Gastrocnemius medialis (tissue), 4 donors: ENCODE measurements at regions not wholly inside any gene's neighbourhood (a gene's known extent, or its start where the extent isn't known, plus 50 kb on each side); places are given as distances from the start of the nearest gene placed in this dataset.

Experiments used
- ATAC-seq, 2 donors: fragments of 150-250 bp; one replicate each; pipeline ENCODE4 v1.9.1; 2016
- DNase-seq, 2 donors: peaks; one replicate each; pipeline ENCODE4 v3.0.0-alpha.2; 2019
- H3K27ac ChIP-seq, 4 donors: fragments of 200-600 bp; sonication (generic); 1 replicate in 1 of 4; 2 replicates in 3 of 4; pipeline ENCODE4 v1.5.1; 2016 to 2018; ENCODE audit warnings: mild to moderate bottlenecking in 2 of 4, moderate library complexity in 1 of 4
- H3K27me3 ChIP-seq, 3 donors: fragments of 200-600 bp; sonication (generic) in 2 of 3; 1 replicate in 1 of 3; 2 replicates in 2 of 3; pipeline versions ENCODE4 v1.5.1 to v1.6.0; 2016 to 2019; ENCODE audit warnings: mild to moderate bottlenecking in 1 of 3, moderate library complexity in 1 of 3
- H3K36me3 ChIP-seq, 2 donors: fragments of 200-600 bp; sonication (generic) in 1 of 2; one replicate each; pipeline ENCODE4 v1.5.1; 2017 to 2018
- H3K4me1 ChIP-seq, 2 donors: fragments of 200-600 bp; sonication (generic) in 1 of 2; one replicate each; pipeline ENCODE4 v1.5.1; 2016 to 2017; ENCODE audit warnings: mild to moderate bottlenecking in 2 of 2
- H3K4me3 ChIP-seq, 4 donors: fragments of 200-600 bp; sonication (generic) in 3 of 4; 1 replicate in 1 of 4; 2 replicates in 3 of 4; pipeline ENCODE4 v1.5.1; 2016 to 2019; ENCODE audit warnings: mild to moderate bottlenecking in 2 of 4
- H3K9me3 ChIP-seq, 3 donors: fragments of 200-600 bp; sonication (generic) in 2 of 3; 1 replicate in 1 of 3; 2 replicates in 2 of 3; pipeline ENCODE4 v1.5.1; 2016 to 2019
- CTCF ChIP-seq, 5 experiments: fragments of 450-650 bp in 3 of 5; fragments of 200-600 bp in 2 of 5; sonication (generic) in 2 of 5; IDR thresholded peaks in 4 of 5; conservative IDR thresholded peaks in 1 of 5; 1 replicate in 4 of 5; 2 replicates in 1 of 5; pipeline ENCODE4 v1.5.1; 2016 to 2019; ENCODE audit warnings: antibody characterized with exemption in 5 of 5, mild to moderate bottlenecking in 3 of 5, moderate library complexity in 3 of 5
- POLR2A ChIP-seq, 2 donors: fragments of 450-650 bp; IDR thresholded peaks; one replicate each; pipeline ENCODE4 v1.6.1; 2017; ENCODE audit warnings: antibody characterized with exemption in 2 of 2, mild to moderate bottlenecking in 2 of 2, moderate library complexity in 2 of 2
- in situ Hi-C, 4 donors: fragments of 200-750 bp; cut with MboI; loops; one replicate each; pipeline versions ENCODE4 v1.15.0 to v1.8.0; 2017; ENCODE audit warnings: low sequenced_read_pairs in 4 of 4
- intact Hi-C: fragments of 100-400 bp; cut with DNase I; formaldehyde crosslinking; loops from one replicate; pipeline ENCODE4 v1.15.1; 2023; ENCODE audit warnings: low total_unique reads

GRCh38 chr7:45394117-45394708, 180.0 kb upstream of the ADCY1 start:
- Histone ChIP-seq H3K9me3 (no peaks in the 10 kb centered on the region), H3K4me1 (no peaks in the 10 kb centered on the region), H3K27me3 (no peaks in the 10 kb centered on the region), H3K36me3 (no peaks in the 10 kb centered on the region), H3K4me3 (no peak overlapping the region), H3K27ac (no peak overlapping the region)
- in situ Hi-C loops = no loop called here
- DNase-seq (no peak), ATAC-seq (no peak)
- TF ChIP-seq POLR2A (IDR thresholded peaks at IDR 0.05) = no peak
- TF ChIP-seq CTCF (IDR thresholded peaks at IDR 0.05 in 4 of 5, conservative IDR thresholded peaks at IDR 0.05 in 1 of 5) = no peak
- intact Hi-C loops = no loop called here

GRCh38 chr7:45399069-45399468, 175.1 kb upstream of the ADCY1 start:
- no peak overlapping the region for H3K27ac ChIP-seq
- no peak for ATAC-seq
- H3K9me3 ChIP-seq = no peaks in the 10 kb centered on the region
- H3K4me3 ChIP-seq = no peak overlapping the region
- H3K4me1 ChIP-seq = no peaks in the 10 kb centered on the region
- in situ Hi-C loops = no loop called here
- no peak for DNase-seq
- H3K36me3 ChIP-seq = no peaks in the 10 kb centered on the region
- TF ChIP-seq CTCF (IDR thresholded peaks at IDR 0.05 in 4 of 5, conservative IDR thresholded peaks at IDR 0.05 in 1 of 5) = no peak
- no peak for TF ChIP-seq POLR2A (IDR thresholded peaks at IDR 0.05)
- intact Hi-C loops = no loop called here
- no peaks in the 10 kb centered on the region for H3K27me3 ChIP-seq

GRCh38 chr7:45400680-45401079, 173.5 kb upstream of the ADCY1 start:
- Histone ChIP-seq H3K36me3 (no peaks in the 10 kb centered on the region), H3K27me3 (no peaks in the 10 kb centered on the region), H3K4me3 (no peak overlapping the region), H3K27ac (no peak overlapping the region), H3K4me1 (no peaks in the 10 kb centered on the region), H3K9me3 (no peaks in the 10 kb centered on the region)
- no peak for TF ChIP-seq POLR2A (IDR thresholded peaks at IDR 0.05)
- TF ChIP-seq CTCF (IDR thresholded peaks at IDR 0.05 in 4 of 5, conservative IDR thresholded peaks at IDR 0.05 in 1 of 5) = no peak
- in situ Hi-C loops (no loop called here), intact Hi-C loops (no loop called here)
- ATAC-seq (no peak), DNase-seq (no peak)

- TF ChIP-seq POLR2A (IDR thresholded peaks at IDR 0.05) (no peak), CTCF (IDR thresholded peaks at IDR 0.05 in 4 of 5, conservative IDR thresholded peaks at IDR 0.05 in 1 of 5) (no peak)
- Histone ChIP-seq H3K27me3 (no peaks in the 10 kb centered on the region), H3K27ac (no peak overlapping the region), H3K36me3 (no peaks in the 10 kb centered on the region), H3K4me3 (no peak overlapping the region), H3K9me3 (no peaks in the 10 kb centered on the region), H3K4me1 (no peaks in the 10 kb centered on the region)
- DNase-seq (no peak), ATAC-seq (no peak)
- in situ Hi-C loops = no loop called here
- intact Hi-C loops = no loop called here
These were observed 173.0 kb upstream of the ADCY1 start for GRCh38 chr7:45401155-45401554.

- Histone ChIP-seq H3K4me3 (no peak overlapping the region), H3K36me3 (no peaks in the 10 kb centered on the region), H3K27ac (no peak overlapping the region), H3K4me1 (no peaks in the 10 kb centered on the region), H3K27me3 (no peaks in the 10 kb centered on the region), H3K9me3 (no peaks in the 10 kb centered on the region)
- in situ Hi-C loops = no loop called here
- no peak for TF ChIP-seq CTCF (IDR thresholded peaks at IDR 0.05 in 4 of 5, conservative IDR thresholded peaks at IDR 0.05 in 1 of 5)
- no peak for TF ChIP-seq POLR2A (IDR thresholded peaks at IDR 0.05)
- DNase-seq (no peak), ATAC-seq (no peak)
- intact Hi-C loops = no loop called here
These were observed 172.3 kb upstream of the ADCY1 start for GRCh38 chr7:45401851-45402250.
